IMR-90 (cell line): ENCODE measurements at regions not wholly inside any gene's neighbourhood (a gene's known extent, or its start where the extent isn't known, plus 50 kb on each side); places are given as distances from the start of the nearest gene placed in this dataset.

ENCODE experiments used
- ATAC-seq: fragments of 200-7000 bp; cut with Tn5 transposase; 2 replicates; pipeline ENCODE4 v1.9.1; 2020; ENCODE audit warnings: low read depth, mild to moderate bottlenecking, moderate library complexity
- BruUV-seq: library from RNA; stranded (reverse); fragments of 400-500 nt; replicated peaks from 2 replicates; lab custom pipeline; 2021; lab: Mats Ljungman, UMichigan
- CTCF ChIA-PET: fragments of 300-600 bp; formaldehyde crosslinking; extraction: SDS; loops from one replicate; lab custom pipeline; 2021; ENCODE audit warnings: antibody characterized with exemption; lab: Yijun Ruan, JAX
- POLR2A ChIA-PET: fragments of 300-600 bp; sonication (Branson Sonifier 250); formaldehyde crosslinking; loops from one replicate; lab custom pipeline; 2022; ENCODE audit warnings: antibody characterized with exemption; ENCODE audit not compliant: unreplicated experiment; lab: Charles Lee
- DNase-seq: peaks from one replicate; pipeline ENCODE4 v3.0.0; 2013
- H2AFZ ChIP-seq: replicated peaks from 2 replicates; pipeline ENCODE3; 2013; ENCODE audit warnings: low read length, mild to moderate bottlenecking; ENCODE audit not compliant: poor library complexity
- H2AK5ac ChIP-seq: 2 replicates; pipeline ENCODE4 v1.6.1; 2013; ENCODE audit warnings: low read depth, low read length, inconsistent platforms
- H2AK9ac ChIP-seq: replicated peaks from 2 replicates; pipeline ENCODE3; 2013; ENCODE audit warnings: mild to moderate bottlenecking, low read depth, low read length, moderate library complexity; ENCODE audit not compliant: poor library complexity
- H2BK120ac ChIP-seq: 2 replicates; pipeline ENCODE4 v1.6.1; 2013; ENCODE audit warnings: low read depth, low read length, inconsistent platforms
- H2BK15ac ChIP-seq: 3 replicates; pipeline ENCODE4 v1.6.1; 2013; ENCODE audit warnings: low read depth, low read length, inconsistent platforms
- H2BK20ac ChIP-seq: 2 replicates; pipeline ENCODE4 v1.6.1; 2013; ENCODE audit warnings: low read depth, mild to moderate bottlenecking, inconsistent platforms, low read length, moderate library complexity
- H2BK5ac ChIP-seq: 2 replicates; pipeline ENCODE4 v1.6.1; 2013; ENCODE audit warnings: mild to moderate bottlenecking, low read depth, low read length, inconsistent platforms; ENCODE audit not compliant: poor library complexity, severe bottlenecking
- H3K14ac ChIP-seq: replicated peaks from 2 replicates; pipeline ENCODE4 v1.6.1; 2013; ENCODE audit warnings: low read depth, low read length, inconsistent platforms
- H3K18ac ChIP-seq: 2 replicates; pipeline ENCODE4 v1.6.1; 2013; ENCODE audit warnings: low read depth, low read length, control low read depth
- H3K23ac ChIP-seq: 2 replicates; pipeline ENCODE4 v1.6.1; 2013; ENCODE audit warnings: low read depth, low read length, inconsistent platforms
- H3K27ac ChIP-seq: 2 replicates; pipeline ENCODE4 v1.5.1; 2013; ENCODE audit warnings: mild to moderate bottlenecking, control low read depth, low read length; ENCODE audit not compliant: insufficient read depth
- H3K27me3 ChIP-seq: 2 replicates; pipeline ENCODE4 v1.6.1; 2013; ENCODE audit warnings: low read length; ENCODE audit not compliant: control insufficient read depth, insufficient read depth
- H3K36me3 ChIP-seq: 2 replicates; pipeline ENCODE4 v1.6.1; 2013; ENCODE audit warnings: low read length, mixed read lengths; ENCODE audit not compliant: control insufficient read depth, insufficient read depth
- H3K4ac ChIP-seq: 2 replicates; pipeline ENCODE4 v1.6.1; 2013; ENCODE audit warnings: low read depth, low read length, inconsistent platforms
- H3K4me1 ChIP-seq: 2 replicates; pipeline ENCODE4 v1.6.1; 2013; ENCODE audit warnings: low read length, mixed read lengths; ENCODE audit not compliant: control insufficient read depth, insufficient read depth
- H3K4me2 ChIP-seq: 2 replicates; pipeline ENCODE4 v1.6.1; 2013; ENCODE audit warnings: low read depth, mild to moderate bottlenecking, control low read depth, low read length, moderate library complexity
- H3K4me3 ChIP-seq: 2 replicates; pipeline ENCODE4 v1.5.1; 2013; ENCODE audit warnings: low read depth, mild to moderate bottlenecking, control low read depth, low read length, moderate library complexity; ENCODE audit not compliant: insufficient read depth
- H3K56ac ChIP-seq: 2 replicates; pipeline ENCODE4 v1.6.1; 2013; ENCODE audit warnings: low read length, inconsistent platforms; ENCODE audit not compliant: insufficient read depth; ENCODE audit errors: extremely low read depth
- H3K79me1 ChIP-seq, 2 experiments: 2 replicates each; pipeline ENCODE4 v1.6.1; 2013; ENCODE audit warnings: low read length in 2 of 2, inconsistent platforms in 1 of 2, low read depth in 1 of 2
- H3K9ac ChIP-seq: 2 replicates; pipeline ENCODE4 v1.6.1; 2013; ENCODE audit warnings: low read depth, low read length, control low read depth
- H3K9me1 ChIP-seq: 2 replicates; pipeline ENCODE4 v1.6.1; 2013; ENCODE audit warnings: low read length, inconsistent platforms; ENCODE audit not compliant: insufficient read depth
- H3K9me3 ChIP-seq: 2 replicates; pipeline ENCODE4 v1.6.1; 2013; ENCODE audit warnings: low read length; ENCODE audit not compliant: control insufficient read depth, insufficient read depth
- H4K20me1 ChIP-seq: 2 replicates; pipeline ENCODE4 v1.6.1; 2013; ENCODE audit warnings: low read length, inconsistent platforms; ENCODE audit not compliant: insufficient read depth
- H4K5ac ChIP-seq: 2 replicates; pipeline ENCODE4 v1.6.1; 2013; ENCODE audit warnings: mild to moderate bottlenecking, low read depth, low read length, control low read depth
- H4K8ac ChIP-seq, 2 experiments: 2 replicates each; pipeline ENCODE4 v1.6.1; 2013; ENCODE audit warnings: low read depth in 2 of 2, low read length in 2 of 2, control low read depth in 1 of 2, inconsistent platforms in 1 of 2
- H4K91ac ChIP-seq: 2 replicates; pipeline ENCODE4 v1.6.1; 2013; ENCODE audit warnings: low read depth, low read length, inconsistent platforms; ENCODE audit not compliant: insufficient read depth
- BHLHE40 ChIP-seq: fragments of 150-350 bp; IDR thresholded peaks from 2 replicates; pipeline ENCODE4 v1.6.1; 2016; ENCODE audit warnings: mild to moderate bottlenecking, low read depth, low read length
- CEBPB ChIP-seq: IDR thresholded peaks from 2 replicates; pipeline ENCODE4 v1.6.1; 2012; ENCODE audit warnings: low read depth, low read length, improper control_type of control experiment
- CHD1 ChIP-seq: IDR thresholded peaks from 2 replicates; pipeline ENCODE4 v1.6.1; 2012; ENCODE audit warnings: low read depth, low read length, improper control_type of control experiment
- ELK1 ChIP-seq: fragments of 150-350 bp; IDR thresholded peaks from 2 replicates; pipeline ENCODE4 v1.6.1; 2016; ENCODE audit warnings: low read depth, mild to moderate bottlenecking, low read length, moderate library complexity, borderline replicate concordance
- FOS ChIP-seq: fragments of 150-350 bp; IDR thresholded peaks from 2 replicates; pipeline ENCODE4 v1.6.1; 2016; ENCODE audit warnings: low read depth, low read length
- MAFK ChIP-seq: IDR thresholded peaks from 2 replicates; pipeline ENCODE4 v1.6.1; 2012; ENCODE audit warnings: low read depth, low read length, improper control_type of control experiment
- MXI1 ChIP-seq: IDR thresholded peaks from 2 replicates; pipeline ENCODE4 v1.6.1; 2012; ENCODE audit warnings: low read depth, mild to moderate bottlenecking, low read length, moderate library complexity, borderline replicate concordance
- POLR2A ChIP-seq: IDR thresholded peaks from 2 replicates; pipeline ENCODE4 v1.6.1; 2012; ENCODE audit warnings: mild to moderate bottlenecking, low read depth, low read length
- RAD21 ChIP-seq: IDR thresholded peaks from 2 replicates; pipeline ENCODE4 v1.6.1; 2012; ENCODE audit warnings: low read length, improper control_type of control experiment
- RCOR1 ChIP-seq: IDR thresholded peaks from 2 replicates; pipeline ENCODE4 v1.6.1; 2012; ENCODE audit warnings: mild to moderate bottlenecking, low read length, improper control_type of control experiment; ENCODE audit not compliant: insufficient replicate concordance
- RFX5 ChIP-seq: IDR thresholded peaks from 2 replicates; pipeline ENCODE4 v1.8.0; 2012; ENCODE audit warnings: low read depth, mild to moderate bottlenecking, low read length, moderate library complexity
- SMC3 ChIP-seq: fragments of 150-350 bp; IDR thresholded peaks from 2 replicates; pipeline ENCODE4 v1.6.1; 2016; ENCODE audit warnings: low read depth, mild to moderate bottlenecking, antibody characterized with exemption, low read length, moderate library complexity
- USF2 ChIP-seq: fragments of 150-350 bp; IDR thresholded peaks from 2 replicates; pipeline ENCODE4 v1.6.1; 2017; ENCODE audit warnings: mild to moderate bottlenecking, antibody characterized with exemption, low read length, low read depth
- WGBS, 2 experiments: methylation state at CpG; one replicate each; pipeline versions ENCODE4 v1.1.5 to v1.1.7; 2013; ENCODE audit warnings: missing lambda C conversion rate in 2 of 2; ENCODE audit not compliant: insufficient read length in 1 of 2; ENCODE audit errors: extremely low coverage in 2 of 2; 5-methylcytosine and 5-hydroxymethylcytosine counted together
- dilution Hi-C: fragments of 300-500 bp; cut with HindIII; formaldehyde crosslinking; loops from one replicate; pipeline ENCODE4 v1.14.3; 2018; ENCODE audit warnings: low sequenced_read_pairs; ENCODE audit not compliant: unreplicated experiment
- in situ Hi-C: fragments of 300-500 bp; cut with MboI; formaldehyde crosslinking; loops from 3 replicates; pipeline ENCODE4 v1.14.3; 2019; ENCODE audit warnings: low sequenced_read_pairs, inconsistent platforms, mixed read lengths
- intact Hi-C: fragments of 100-400 bp; cut with micrococcal nuclease; formaldehyde crosslinking; loops from 2 replicates; pipeline ENCODE4 v1.10.0; 2022

DNA sequence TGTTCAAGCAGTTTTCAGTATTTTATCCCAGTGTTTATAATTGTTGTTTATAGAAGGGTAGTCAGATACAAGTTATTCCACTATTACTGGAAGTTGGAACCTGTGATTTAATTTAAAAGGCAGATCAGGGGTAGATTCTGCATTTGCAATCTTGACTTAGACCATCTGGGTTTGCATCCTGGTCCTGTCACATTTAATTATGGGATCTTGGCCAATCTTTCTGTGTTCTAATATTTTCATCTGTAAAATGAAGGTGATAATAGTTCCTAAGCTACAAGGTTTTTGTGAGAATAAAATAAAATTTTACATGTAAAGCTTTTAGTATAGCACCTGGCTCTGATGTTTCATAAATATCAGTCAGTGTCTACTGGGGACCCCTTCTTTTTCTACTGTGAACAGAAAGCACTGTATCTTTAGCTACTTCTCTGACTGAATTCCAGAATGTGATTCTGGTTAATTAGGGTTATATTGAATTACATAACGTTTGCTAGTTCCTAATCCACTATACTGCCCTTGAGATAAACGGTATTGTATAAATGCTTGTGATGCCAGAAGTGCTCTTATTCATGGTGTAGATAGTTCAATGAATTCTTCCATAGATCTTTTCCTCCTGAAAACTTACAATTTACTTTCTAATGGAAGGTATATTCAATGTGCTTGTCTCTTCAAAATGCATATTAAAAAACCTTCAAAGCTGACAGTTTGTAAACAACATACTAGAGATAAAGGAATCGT, 131.0 kb downstream of the KCNK1 start:
- no peak overlapping the region for H3K4me3 ChIP-seq
- H4K20me1 ChIP-seq: no peaks in the 10 kb centered on the region
- H3K4me1 ChIP-seq: no peaks in the 10 kb centered on the region
- no peak overlapping the region for H2AK9ac ChIP-seq
- no CpG with 5 or more reads among the region's 3 CpGs for WGBS, 2 experiments
- no peak overlapping the region for H2AK5ac ChIP-seq
- no peak overlapping the region for H4K8ac ChIP-seq
- in situ Hi-C loops (no loop called here), intact Hi-C loops (no loop called here), dilution Hi-C loops (no loop called here)
- no peaks in the 10 kb centered on the region for H3K36me3 ChIP-seq
- H4K5ac ChIP-seq: no peak overlapping the region
- ATAC-seq: no peak
- H4K91ac ChIP-seq: no peak overlapping the region
- H3K4me2 ChIP-seq: no peak overlapping the region
- H2BK20ac ChIP-seq: no peak overlapping the region
- no peak overlapping the region for H3K27ac ChIP-seq
- no peak overlapping the region for H3K23ac ChIP-seq
- no peaks in the 10 kb centered on the region for H3K79me1 ChIP-seq
- H2BK5ac ChIP-seq: no peak overlapping the region
- TF ChIP-seq MXI1: no peak
- no peak for TF ChIP-seq ELK1
- TF ChIP-seq CEBPB: no peak
- TF ChIP-seq CHD1: no peak
- TF ChIP-seq POLR2A: no peak
- no peak for TF ChIP-seq FOS
- no peak for TF ChIP-seq BHLHE40
- TF ChIP-seq SMC3: no peak
- TF ChIP-seq USF2: no peak
- no peak for TF ChIP-seq RAD21
- TF ChIP-seq MAFK: no peak
- TF ChIP-seq RFX5: no peak
- TF ChIP-seq RCOR1: no peak
- H3K18ac ChIP-seq: no peak overlapping the region
- no peak overlapping the region for H3K4ac ChIP-seq
- H3K56ac ChIP-seq: no peak overlapping the region
- no peak overlapping the region for H3K9ac ChIP-seq
- no peaks in the 10 kb centered on the region for H3K9me1 ChIP-seq
- no peak for DNase-seq
- POLR2A ChIA-PET: no interaction called here
- CTCF ChIA-PET: no interaction called here
- no peak overlapping the region for H2BK15ac ChIP-seq
- no peak overlapping the region for H3K14ac ChIP-seq
- no peak overlapping the region for H2BK120ac ChIP-seq
- H3K9me3 ChIP-seq: peaks cover 8% of the 10 kb centered on the region
- no peaks in the 10 kb centered on the region for H3K27me3 ChIP-seq
- no peak overlapping the region for H2AFZ ChIP-seq
- BruUV-seq: no TSS peak
